ENCODE measurements at regions not wholly inside any gene's neighbourhood (a gene's known extent, or its start where the extent isn't known, plus 50 kb on each side); places are given as distances from the start of the nearest gene placed in this dataset.

GRCh38 chr1:84759756-84760155 lies 69.5 kb upstream of the SSX2IP start:
- TF ChIP-seq POLR2AphosphoS5 (IDR thresholded peaks at IDR 0.05; ENCODE audit: insufficient read depth in 1 of 2, low read depth in 1 of 2) = no peak
- TF ChIP-seq CTCF (IDR thresholded peaks at IDR 0.05) = no peak
- H3K27ac ChIP-seq = no peak overlapping the region
- intact Hi-C loops (cut with DNase I) = loop anchor here (10.0 kb wide), 1 partner anchor 325 kb away; no protein-coding TSS in a partner anchor
- no peak overlapping the region for H3K4me3 ChIP-seq
- no peaks in the 10 kb centered on the region for H3K36me3 ChIP-seq
- H3K4me1 ChIP-seq = peaks cover 14% of the 10 kb centered on the region
- H3K9me3 ChIP-seq = no peaks in the 10 kb centered on the region
- no peaks in the 10 kb centered on the region for H3K27me3 ChIP-seq
- DNase-seq (ENCODE audit: extremely low spot score in 2 of 2) = no peak

- Histone ChIP-seq H3K4me3 (peak overlapping the region in 1 of 2 donors; percentile 7), H3K9me3 (no peaks in the 10 kb centered on the region), H3K4me1 (peaks cover 14% of the 10 kb centered on the region), H3K27ac (no peak overlapping the region), H3K27me3 (no peaks in the 10 kb centered on the region), H3K36me3 (no peaks in the 10 kb centered on the region)
- intact Hi-C loops (cut with DNase I) = loop anchor here (10.0 kb wide), 1 partner anchor 324 kb away; no protein-coding TSS in a partner anchor
- TF ChIP-seq POLR2A (IDR thresholded peaks at IDR 0.05) = no peak
- no peak for TF ChIP-seq POLR2AphosphoS5 (IDR thresholded peaks at IDR 0.05; ENCODE audit: insufficient read depth in 1 of 2, low read depth in 1 of 2)
- no peak for TF ChIP-seq CTCF (IDR thresholded peaks at IDR 0.05)
- DNase-seq (ENCODE audit: extremely low spot score in 2 of 2) = no peak
These were observed 68.8 kb upstream of the SSX2IP start for GRCh38 chr1:84758968-84759491.

GRCh38 chr1:84758476-84758875 lies 68.2 kb upstream of the SSX2IP start:
- TF ChIP-seq POLR2AphosphoS5 (IDR thresholded peaks at IDR 0.05; ENCODE audit: insufficient read depth in 1 of 2, low read depth in 1 of 2) (no peak), POLR2A (IDR thresholded peaks at IDR 0.05) (no peak), CTCF (IDR thresholded peaks at IDR 0.05) (no peak)
- intact Hi-C loops (cut with DNase I) = loop anchor here (10.0 kb wide), 1 partner anchor 324 kb away; no protein-coding TSS in a partner anchor

GRCh38 chr1:84757301-84757700 lies 67.0 kb upstream of the SSX2IP start:
- no peak overlapping the region for H3K4me3 ChIP-seq
- no peak overlapping the region for H3K27ac ChIP-seq
- no peaks in the 10 kb centered on the region for H3K27me3 ChIP-seq
- no peaks in the 10 kb centered on the region for H3K36me3 ChIP-seq
- no peaks in the 10 kb centered on the region for H3K9me3 ChIP-seq
- peaks cover 14% of the 10 kb centered on the region for H3K4me1 ChIP-seq
- intact Hi-C loops (cut with DNase I) = loop anchor here (10.0 kb wide), 1 partner anchor 322 kb away; no protein-coding TSS in a partner anchor
- TF ChIP-seq POLR2AphosphoS5 (IDR thresholded peaks at IDR 0.05; ENCODE audit: insufficient read depth in 1 of 2, low read depth in 1 of 2) (no peak), CTCF (IDR thresholded peaks at IDR 0.05) (no peak), POLR2A (IDR thresholded peaks at IDR 0.05) (no peak)
- no peak for DNase-seq (ENCODE audit: extremely low spot score in 2 of 2)

More at GRCh38 chr1:84758476-84758875, 68.2 kb upstream of the SSX2IP start:
- no peak overlapping the region for H3K27ac ChIP-seq
- no peaks in the 10 kb centered on the region for H3K9me3 ChIP-seq
- no peaks in the 10 kb centered on the region for H3K36me3 ChIP-seq
- H3K27me3 ChIP-seq = no peaks in the 10 kb centered on the region
- peak overlapping the region in 1 of 2 donors; percentile 7 for H3K4me3 ChIP-seq
- no peak for DNase-seq (ENCODE audit: extremely low spot score in 2 of 2)
- H3K4me1 ChIP-seq = peaks cover 14% of the 10 kb centered on the region

DNA sequence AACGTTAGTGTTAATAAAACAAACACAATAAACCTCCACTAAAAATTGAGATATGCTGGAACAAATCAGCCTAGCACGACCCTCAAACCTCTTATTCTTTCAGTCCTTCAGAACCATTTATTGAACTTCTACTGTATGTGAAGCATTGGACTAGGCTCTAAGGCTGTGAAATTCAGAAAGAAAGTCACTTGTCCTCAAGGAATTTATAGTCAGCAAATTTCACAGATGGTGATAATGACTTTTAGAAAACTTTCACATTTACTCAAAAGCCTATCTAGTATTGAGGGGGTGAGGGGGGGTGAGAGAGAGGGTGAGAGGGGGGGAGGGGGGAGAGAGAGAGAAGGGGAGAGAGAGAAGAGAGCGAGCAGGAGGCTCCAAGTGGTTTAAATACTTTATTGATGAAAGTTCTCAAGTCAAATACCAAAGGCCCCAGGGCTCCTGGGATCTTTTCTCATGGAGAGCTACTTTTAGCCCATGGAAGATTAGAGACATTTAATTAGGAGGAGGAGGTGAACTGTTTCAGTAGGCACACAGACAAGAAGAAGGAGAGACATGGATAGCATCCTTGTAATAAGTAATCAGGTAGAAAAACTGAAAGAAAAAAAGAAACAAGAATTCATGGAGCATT lies 66.3 kb upstream of the SSX2IP start:
- peaks cover 14% of the 10 kb centered on the region for H3K4me1 ChIP-seq
- no peak overlapping the region for H3K4me3 ChIP-seq
- no peaks in the 10 kb centered on the region for H3K36me3 ChIP-seq
- intact Hi-C loops (cut with DNase I) = loop anchor here (10.0 kb wide), 1 partner anchor 322 kb away; no protein-coding TSS in a partner anchor
- H3K27ac ChIP-seq = no peak overlapping the region
- TF ChIP-seq POLR2A (IDR thresholded peaks at IDR 0.05) (no peak), CTCF (IDR thresholded peaks at IDR 0.05) (no peak), POLR2AphosphoS5 (IDR thresholded peaks at IDR 0.05; ENCODE audit: insufficient read depth in 1 of 2, low read depth in 1 of 2) (no peak)
- DNase-seq (ENCODE audit: extremely low spot score in 2 of 2) = no peak
- H3K9me3 ChIP-seq = no peaks in the 10 kb centered on the region
- no peaks in the 10 kb centered on the region for H3K27me3 ChIP-seq

Data from vagina (tissue), 2 donors.